CD4-positive, alpha-beta T cell (primary cell): ENCODE measurements at regions not wholly inside any gene's neighbourhood (a gene's known extent, or its start where the extent isn't known, plus 50 kb on each side); places are given as distances from the start of the nearest gene placed in this dataset.

Experiments used
- ATAC-seq: fragments of 200-7000 bp; cut with Tn5 transposase; one replicate; pipeline ENCODE4 v1.10.0; 2022; ENCODE audit warnings: mild to moderate bottlenecking; ENCODE audit not compliant: poor library complexity
- CTCF ChIA-PET: fragments of 350-600 bp; sonication (Branson Sonifier 250); formaldehyde crosslinking; loops from one replicate; lab custom pipeline; 2021; ENCODE audit warnings: antibody characterized with exemption, inconsistent platforms; lab: Charles Lee
- POLR2A ChIA-PET: fragments of 350-600 bp; sonication (Branson Sonifier 250); formaldehyde crosslinking; loops from one replicate; lab custom pipeline; 2021; ENCODE audit warnings: antibody characterized with exemption, inconsistent platforms; lab: Charles Lee
- DNase-seq, 14 experiments: peaks; one replicate each; pipeline ENCODE4 v3.0.0-alpha.2; 2013 to 2020; ENCODE audit warnings: mixed read lengths in 2 of 14
- H3K27ac ChIP-seq, 2 donors: one replicate each; pipeline versions ENCODE4 v1.5.1 to v1.7.0; 2013; ENCODE audit warnings: low read length in 2 of 2, low read depth in 1 of 2, mild to moderate bottlenecking in 1 of 2
- H3K27me3 ChIP-seq, 2 experiments: 1 replicate in 1 of 2; 2 replicates in 1 of 2; pipeline versions ENCODE4 v1.6.1 to v1.7.0; 2013; ENCODE audit warnings: low read length in 2 of 2, control low read depth in 1 of 2, mild to moderate bottlenecking in 1 of 2, moderate library complexity in 1 of 2; ENCODE audit not compliant: insufficient read depth in 2 of 2, control insufficient read depth in 1 of 2
- H3K36me3 ChIP-seq: one replicate; pipeline ENCODE4 v1.6.1; 2013; ENCODE audit warnings: low read length, control low read depth; ENCODE audit not compliant: insufficient read depth
- H3K4me1 ChIP-seq: one replicate; pipeline ENCODE4 v1.6.1; 2013; ENCODE audit warnings: low read length, control low read depth; ENCODE audit not compliant: insufficient read depth
- H3K4me3 ChIP-seq: one replicate; pipeline ENCODE4 v1.5.1; 2013; ENCODE audit warnings: mild to moderate bottlenecking, low read length, moderate library complexity
- H3K9me3 ChIP-seq, 2 experiments: 1 replicate in 1 of 2; 2 replicates in 1 of 2; pipeline versions ENCODE4 v1.6.1 to v1.7.0; 2013; ENCODE audit warnings: low read length in 2 of 2, mild to moderate bottlenecking in 2 of 2, control low read depth in 1 of 2, moderate library complexity in 1 of 2; ENCODE audit not compliant: control insufficient read depth in 1 of 2, insufficient read depth in 1 of 2
- H3K27ac Mint-ChIP-seq: one replicate; pipeline ENCODE4 v1.8.0; 2020; ENCODE audit warnings: mixed read lengths
- H3K27me3 Mint-ChIP-seq: one replicate; pipeline ENCODE4 v1.8.0; 2021; ENCODE audit warnings: mixed read lengths
- H3K36me3 Mint-ChIP-seq: one replicate; pipeline ENCODE4 v1.8.0; 2021; ENCODE audit warnings: low read depth, mixed read lengths
- H3K4me1 Mint-ChIP-seq: one replicate; pipeline ENCODE4 v1.8.0; 2021; ENCODE audit warnings: low read depth, mixed read lengths
- H3K4me3 Mint-ChIP-seq: one replicate; pipeline ENCODE4 v1.8.0; 2020; ENCODE audit warnings: mild to moderate bottlenecking, mixed read lengths
- H3K9me3 Mint-ChIP-seq: one replicate; pipeline ENCODE4 v1.8.0; 2020; ENCODE audit warnings: mixed read lengths
- CTCF ChIP-seq: fragments of 200-600 bp; IDR thresholded peaks from one replicate; pipeline ENCODE4 v1.8.0; 2022; ENCODE audit warnings: antibody characterized with exemption, mild to moderate bottlenecking
- intact Hi-C, 2 experiments: fragments of 100-400 bp; cut with DNase I in 1 of 2; cut with micrococcal nuclease in 1 of 2; formaldehyde crosslinking; loops; one replicate each; pipeline versions ENCODE4 v1.15.1 to v1.9.0; 2023 to 2025; cut with DNase I, micrococcal nuclease

DNA sequence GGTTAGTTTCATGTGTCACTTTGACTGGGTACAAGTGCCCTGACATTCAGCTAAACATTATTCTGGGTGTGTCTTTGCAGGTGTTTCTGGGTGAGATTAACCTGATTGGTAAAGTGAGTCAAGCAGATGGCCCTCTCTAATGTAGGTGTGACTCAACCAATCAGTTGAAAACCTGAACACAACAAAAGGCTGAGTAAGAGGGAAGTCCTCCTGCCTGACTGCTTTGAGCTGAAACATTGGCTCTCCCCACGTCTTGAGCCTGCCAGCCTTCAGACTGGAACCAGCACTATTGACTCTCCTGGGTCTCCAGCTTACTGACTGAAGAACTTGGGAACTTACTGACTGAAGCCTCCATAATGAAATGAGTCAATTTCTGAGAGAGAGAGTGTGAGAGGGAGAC lies 70.0 kb upstream of the C21orf91 start:
- Mint-ChIP-seq H3K9me3 (no peaks in the 10 kb centered on the region), H3K27me3 (no peaks in the 10 kb centered on the region), H3K27ac (no peak overlapping the region), H3K4me1 (no peaks in the 10 kb centered on the region), H3K4me3 (no peak overlapping the region), H3K36me3 (no peaks in the 10 kb centered on the region)
- DNase-seq (no peak), ATAC-seq (no peak)
- H3K4me1 ChIP-seq: no peaks in the 10 kb centered on the region
- H3K27me3 ChIP-seq: no peaks in the 10 kb centered on the region
- ChIA-PET POLR2A (no interaction called here), CTCF (no interaction called here)
- H3K36me3 ChIP-seq: no peaks in the 10 kb centered on the region
- H3K27ac ChIP-seq: no peak overlapping the region
- intact Hi-C loops: no loop called here
- no peaks in the 10 kb centered on the region for H3K9me3 ChIP-seq
- TF ChIP-seq CTCF: no peak
- no peak overlapping the region for H3K4me3 ChIP-seq

DNA sequence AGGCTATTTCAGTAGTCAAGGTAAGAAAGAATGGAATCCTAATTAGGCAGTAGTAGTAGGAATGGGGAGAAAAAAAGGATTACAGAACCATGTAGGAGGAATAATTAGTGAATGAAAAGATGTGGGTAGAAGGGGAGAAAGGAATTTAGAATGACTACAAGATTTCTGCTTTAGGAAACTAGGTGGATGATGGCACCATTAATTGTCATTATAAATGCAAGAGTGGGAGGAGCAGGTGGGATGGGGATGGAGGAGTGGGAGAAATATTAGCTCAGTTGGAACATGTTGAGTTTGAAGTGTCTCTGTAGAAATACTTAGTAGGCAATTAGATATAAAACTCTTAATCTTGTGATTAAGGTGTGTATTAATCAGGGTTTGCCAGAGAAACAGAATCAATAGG lies 50.0 kb upstream of the C21orf91 start:
- no peaks in the 10 kb centered on the region for H3K4me1 Mint-ChIP-seq
- no peak for ATAC-seq
- no peak overlapping the region for H3K27ac Mint-ChIP-seq
- Histone ChIP-seq H3K4me1 (no peaks in the 10 kb centered on the region), H3K4me3 (no peak overlapping the region), H3K27me3 (no peaks in the 10 kb centered on the region), H3K9me3 (no peaks in the 10 kb centered on the region), H3K36me3 (no peaks in the 10 kb centered on the region), H3K27ac (no peak overlapping the region)
- no peaks in the 10 kb centered on the region for H3K27me3 Mint-ChIP-seq
- intact Hi-C loops: no loop called here
- ChIA-PET POLR2A (no interaction called here), CTCF (no interaction called here)
- no peak for DNase-seq
- H3K9me3 Mint-ChIP-seq: no peaks in the 10 kb centered on the region
- no peak overlapping the region for H3K4me3 Mint-ChIP-seq
- no peak for TF ChIP-seq CTCF
- H3K36me3 Mint-ChIP-seq: no peaks in the 10 kb centered on the region
